Fibroblast of villous mesenchyme (primary cell): ENCODE measurements at regions not wholly inside any gene's neighbourhood (a gene's known extent, or its start where the extent isn't known, plus 50 kb on each side); places are given as distances from the start of the nearest gene placed in this dataset.

ENCODE experiments used
- DNase-seq: peaks from one replicate; pipeline ENCODE4 v3.0.0-alpha.2; 2010; ENCODE audit warnings: low read depth
- H3K4me3 ChIP-seq: 2 replicates; pipeline ENCODE4 v1.5.1; 2011; ENCODE audit warnings: low read depth, mild to moderate bottlenecking, low read length
- TF ChIP-seq, protein P1 (sequence below): IDR thresholded peaks from 2 replicates; pipeline ENCODE4 v1.5.1; 2012; ENCODE audit warnings: low read depth, mild to moderate bottlenecking, low read length; ENCODE audit not compliant: insufficient read depth

DNA sequence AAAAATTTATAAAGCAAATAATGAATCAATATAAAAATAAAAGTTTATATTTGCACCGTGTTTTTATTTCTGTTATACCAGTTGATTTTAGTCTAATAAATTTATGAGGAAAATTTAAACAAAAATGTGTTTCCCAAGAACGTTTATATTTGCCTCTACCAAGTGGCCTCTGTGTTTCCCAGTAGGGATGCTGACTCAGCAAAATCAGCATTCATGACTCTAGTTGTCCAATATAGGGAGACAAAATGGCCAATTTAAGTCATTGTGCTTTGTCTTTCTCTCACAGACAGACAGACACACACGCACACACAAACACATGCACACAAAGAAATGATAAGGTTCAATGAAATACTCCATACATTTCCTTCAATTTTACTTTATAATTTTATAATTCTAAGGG is 942.5 kb upstream of the ZWINT start:
- no peak overlapping the region for H3K4me3 ChIP-seq
- no peak for DNase-seq
- TF ChIP-seq, protein P1, sequence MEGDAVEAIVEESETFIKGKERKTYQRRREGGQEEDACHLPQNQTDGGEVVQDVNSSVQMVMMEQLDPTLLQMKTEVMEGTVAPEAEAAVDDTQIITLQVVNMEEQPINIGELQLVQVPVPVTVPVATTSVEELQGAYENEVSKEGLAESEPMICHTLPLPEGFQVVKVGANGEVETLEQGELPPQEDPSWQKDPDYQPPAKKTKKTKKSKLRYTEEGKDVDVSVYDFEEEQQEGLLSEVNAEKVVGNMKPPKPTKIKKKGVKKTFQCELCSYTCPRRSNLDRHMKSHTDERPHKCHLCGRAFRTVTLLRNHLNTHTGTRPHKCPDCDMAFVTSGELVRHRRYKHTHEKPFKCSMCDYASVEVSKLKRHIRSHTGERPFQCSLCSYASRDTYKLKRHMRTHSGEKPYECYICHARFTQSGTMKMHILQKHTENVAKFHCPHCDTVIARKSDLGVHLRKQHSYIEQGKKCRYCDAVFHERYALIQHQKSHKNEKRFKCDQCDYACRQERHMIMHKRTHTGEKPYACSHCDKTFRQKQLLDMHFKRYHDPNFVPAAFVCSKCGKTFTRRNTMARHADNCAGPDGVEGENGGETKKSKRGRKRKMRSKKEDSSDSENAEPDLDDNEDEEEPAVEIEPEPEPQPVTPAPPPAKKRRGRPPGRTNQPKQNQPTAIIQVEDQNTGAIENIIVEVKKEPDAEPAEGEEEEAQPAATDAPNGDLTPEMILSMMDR = no peak

DNA sequence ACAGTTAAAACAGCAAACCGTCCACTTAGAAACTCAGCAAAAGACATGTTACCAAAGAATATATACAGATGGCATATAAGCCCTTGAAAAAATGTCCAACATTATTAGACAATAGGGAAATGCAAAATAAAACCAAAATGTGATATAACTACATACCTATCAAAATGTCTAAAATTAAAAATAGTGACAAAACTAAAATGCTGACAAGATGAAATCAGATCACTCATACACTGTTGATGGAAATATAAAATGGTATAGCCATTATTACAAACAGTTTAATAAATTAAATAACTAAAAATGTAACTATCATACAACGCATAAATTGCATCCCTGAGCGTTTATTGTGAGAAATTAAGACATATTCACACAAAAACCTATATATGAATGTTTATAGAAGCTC is 939.7 kb upstream of the ZWINT start:
- no peak overlapping the region for H3K4me3 ChIP-seq
- TF ChIP-seq, protein P1 = no peak
- no peak for DNase-seq

DNA sequence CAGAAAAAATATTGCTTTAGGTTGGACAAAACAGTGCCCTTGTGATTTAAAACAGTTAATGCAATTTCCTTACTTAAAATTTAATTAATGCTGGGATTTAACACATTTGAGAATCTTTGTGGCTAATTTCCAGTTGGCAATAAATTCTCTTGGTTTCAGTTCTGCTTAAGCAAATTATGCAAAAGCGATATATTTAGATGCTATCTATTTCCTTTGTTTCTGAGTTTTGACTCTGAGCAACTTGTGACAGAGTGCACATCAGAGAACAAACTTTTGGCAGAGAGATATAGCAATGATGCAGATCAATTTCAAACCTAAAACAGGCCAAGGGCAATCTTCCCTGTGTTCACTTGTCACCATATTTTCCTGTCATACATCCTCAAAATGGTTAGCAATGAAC is 933.6 kb upstream of the ZWINT start:
- no peak for DNase-seq
- H3K4me3 ChIP-seq = no peak overlapping the region
- TF ChIP-seq, protein P1 = no peak

DNA sequence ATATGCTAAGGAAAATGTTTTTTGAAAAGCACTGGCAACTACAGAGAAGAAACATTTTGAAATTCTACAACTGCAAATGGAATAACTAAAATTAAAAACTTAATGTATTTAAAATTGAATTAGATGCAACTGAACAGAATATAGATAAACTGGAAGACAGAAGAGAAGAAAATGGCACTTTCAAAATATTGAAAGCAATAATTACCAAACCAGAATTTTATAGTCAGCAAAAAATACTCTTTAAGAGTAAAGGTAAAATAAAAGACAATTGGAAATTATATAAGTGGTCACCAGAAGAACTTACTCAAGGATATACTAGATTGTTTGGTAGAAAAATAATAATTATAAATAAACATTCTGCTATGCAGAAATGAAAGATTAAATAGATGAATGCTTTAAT is 927.7 kb upstream of the ZWINT start:
- DNase-seq = no peak
- H3K4me3 ChIP-seq = no peak overlapping the region
- TF ChIP-seq, protein P1 = no peak

DNA sequence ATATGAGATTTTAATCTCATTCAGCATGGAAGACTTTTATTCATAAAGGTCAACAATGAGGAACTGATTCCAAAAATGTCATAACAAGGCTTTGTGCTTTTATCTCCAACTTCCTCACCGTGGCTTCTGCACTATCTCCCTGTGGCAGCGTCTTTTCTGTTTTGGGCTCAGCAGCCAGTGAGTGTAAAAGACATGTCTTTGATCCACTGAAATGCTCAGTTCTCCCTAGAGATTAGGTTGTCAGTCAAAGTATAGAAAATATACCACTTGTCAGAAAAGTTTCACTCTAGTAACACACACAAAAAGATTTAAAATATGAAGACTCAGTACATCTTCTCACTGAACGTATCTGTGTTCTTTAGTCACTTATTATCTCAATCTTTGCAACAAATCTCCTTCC is 901.8 kb upstream of the ZWINT start:
- H3K4me3 ChIP-seq = no peak overlapping the region
- TF ChIP-seq, protein P1 = no peak
- DNase-seq = no peak

DNA sequence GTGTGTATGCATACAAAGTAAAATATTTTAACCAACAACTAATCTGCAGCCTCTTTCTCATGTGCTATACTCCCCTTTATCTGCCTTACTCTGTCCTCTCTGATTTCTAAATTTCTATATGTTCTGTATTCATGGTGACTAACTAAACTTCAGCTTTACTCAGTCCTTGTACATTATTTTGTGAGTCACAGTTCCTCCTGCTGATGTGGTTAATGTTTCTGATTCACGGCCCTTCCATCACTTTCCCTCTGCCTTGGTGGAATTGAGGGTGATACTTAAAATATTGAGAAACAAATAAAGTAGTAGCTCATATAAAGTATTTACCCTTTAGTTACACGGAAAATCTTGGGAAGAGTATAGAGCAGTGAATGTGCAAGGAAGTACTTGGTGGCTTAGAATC is 899.1 kb upstream of the ZWINT start:
- H3K4me3 ChIP-seq = no peak overlapping the region
- no peak for DNase-seq
- TF ChIP-seq, protein P1 = no peak

GRCh38 chr10:57249615-57250281 is 888.7 kb upstream of the ZWINT start:
- TF ChIP-seq, protein P1 = no peak
- no peak for DNase-seq
- no peak overlapping the region for H3K4me3 ChIP-seq
